IMR-90 (cell line): ENCODE measurements at regions not wholly inside any gene's neighbourhood (a gene's known extent, or its start where the extent isn't known, plus 50 kb on each side); places are given as distances from the start of the nearest gene placed in this dataset.

Experiments
- ATAC-seq: fragments of 200-7000 bp; cut with Tn5 transposase; 2 replicates; pipeline ENCODE4 v1.9.1; 2020; ENCODE audit warnings: low read depth, mild to moderate bottlenecking, moderate library complexity
- BruUV-seq: library from RNA; stranded (reverse); fragments of 400-500 nt; replicated peaks from 2 replicates; lab custom pipeline; 2021; lab: Mats Ljungman, UMichigan
- CTCF ChIA-PET: fragments of 300-600 bp; formaldehyde crosslinking; extraction: SDS; loops from one replicate; lab custom pipeline; 2021; ENCODE audit warnings: antibody characterized with exemption; lab: Yijun Ruan, JAX
- POLR2A ChIA-PET: fragments of 300-600 bp; sonication (Branson Sonifier 250); formaldehyde crosslinking; loops from one replicate; lab custom pipeline; 2022; ENCODE audit warnings: antibody characterized with exemption; ENCODE audit not compliant: unreplicated experiment; lab: Charles Lee
- DNase-seq: peaks from one replicate; pipeline ENCODE4 v3.0.0; 2013
- H2AFZ ChIP-seq: replicated peaks from 2 replicates; pipeline ENCODE3; 2013; ENCODE audit warnings: low read length, mild to moderate bottlenecking; ENCODE audit not compliant: poor library complexity
- H2AK5ac ChIP-seq: 2 replicates; pipeline ENCODE4 v1.6.1; 2013; ENCODE audit warnings: low read depth, low read length, inconsistent platforms
- H2AK9ac ChIP-seq: replicated peaks from 2 replicates; pipeline ENCODE3; 2013; ENCODE audit warnings: mild to moderate bottlenecking, low read depth, low read length, moderate library complexity; ENCODE audit not compliant: poor library complexity
- H2BK120ac ChIP-seq: 2 replicates; pipeline ENCODE4 v1.6.1; 2013; ENCODE audit warnings: low read depth, low read length, inconsistent platforms
- H2BK15ac ChIP-seq: 3 replicates; pipeline ENCODE4 v1.6.1; 2013; ENCODE audit warnings: low read depth, low read length, inconsistent platforms
- H2BK20ac ChIP-seq: 2 replicates; pipeline ENCODE4 v1.6.1; 2013; ENCODE audit warnings: low read depth, mild to moderate bottlenecking, inconsistent platforms, low read length, moderate library complexity
- H2BK5ac ChIP-seq: 2 replicates; pipeline ENCODE4 v1.6.1; 2013; ENCODE audit warnings: mild to moderate bottlenecking, low read depth, low read length, inconsistent platforms; ENCODE audit not compliant: poor library complexity, severe bottlenecking
- H3K14ac ChIP-seq: replicated peaks from 2 replicates; pipeline ENCODE4 v1.6.1; 2013; ENCODE audit warnings: low read depth, low read length, inconsistent platforms
- H3K18ac ChIP-seq: 2 replicates; pipeline ENCODE4 v1.6.1; 2013; ENCODE audit warnings: low read depth, low read length, control low read depth
- H3K23ac ChIP-seq: 2 replicates; pipeline ENCODE4 v1.6.1; 2013; ENCODE audit warnings: low read depth, low read length, inconsistent platforms
- H3K27ac ChIP-seq: 2 replicates; pipeline ENCODE4 v1.5.1; 2013; ENCODE audit warnings: mild to moderate bottlenecking, control low read depth, low read length; ENCODE audit not compliant: insufficient read depth
- H3K27me3 ChIP-seq: 2 replicates; pipeline ENCODE4 v1.6.1; 2013; ENCODE audit warnings: low read length; ENCODE audit not compliant: control insufficient read depth, insufficient read depth
- H3K36me3 ChIP-seq: 2 replicates; pipeline ENCODE4 v1.6.1; 2013; ENCODE audit warnings: low read length, mixed read lengths; ENCODE audit not compliant: control insufficient read depth, insufficient read depth
- H3K4ac ChIP-seq: 2 replicates; pipeline ENCODE4 v1.6.1; 2013; ENCODE audit warnings: low read depth, low read length, inconsistent platforms
- H3K4me1 ChIP-seq: 2 replicates; pipeline ENCODE4 v1.6.1; 2013; ENCODE audit warnings: low read length, mixed read lengths; ENCODE audit not compliant: control insufficient read depth, insufficient read depth
- H3K4me2 ChIP-seq: 2 replicates; pipeline ENCODE4 v1.6.1; 2013; ENCODE audit warnings: low read depth, mild to moderate bottlenecking, control low read depth, low read length, moderate library complexity
- H3K4me3 ChIP-seq: 2 replicates; pipeline ENCODE4 v1.5.1; 2013; ENCODE audit warnings: low read depth, mild to moderate bottlenecking, control low read depth, low read length, moderate library complexity; ENCODE audit not compliant: insufficient read depth
- H3K56ac ChIP-seq: 2 replicates; pipeline ENCODE4 v1.6.1; 2013; ENCODE audit warnings: low read length, inconsistent platforms; ENCODE audit not compliant: insufficient read depth; ENCODE audit errors: extremely low read depth
- H3K79me1 ChIP-seq, 2 experiments: 2 replicates each; pipeline ENCODE4 v1.6.1; 2013; ENCODE audit warnings: low read length in 2 of 2, inconsistent platforms in 1 of 2, low read depth in 1 of 2
- H3K9ac ChIP-seq: 2 replicates; pipeline ENCODE4 v1.6.1; 2013; ENCODE audit warnings: low read depth, low read length, control low read depth
- H3K9me1 ChIP-seq: 2 replicates; pipeline ENCODE4 v1.6.1; 2013; ENCODE audit warnings: low read length, inconsistent platforms; ENCODE audit not compliant: insufficient read depth
- H3K9me3 ChIP-seq: 2 replicates; pipeline ENCODE4 v1.6.1; 2013; ENCODE audit warnings: low read length; ENCODE audit not compliant: control insufficient read depth, insufficient read depth
- H4K20me1 ChIP-seq: 2 replicates; pipeline ENCODE4 v1.6.1; 2013; ENCODE audit warnings: low read length, inconsistent platforms; ENCODE audit not compliant: insufficient read depth
- H4K5ac ChIP-seq: 2 replicates; pipeline ENCODE4 v1.6.1; 2013; ENCODE audit warnings: mild to moderate bottlenecking, low read depth, low read length, control low read depth
- H4K8ac ChIP-seq, 2 experiments: 2 replicates each; pipeline ENCODE4 v1.6.1; 2013; ENCODE audit warnings: low read depth in 2 of 2, low read length in 2 of 2, control low read depth in 1 of 2, inconsistent platforms in 1 of 2
- H4K91ac ChIP-seq: 2 replicates; pipeline ENCODE4 v1.6.1; 2013; ENCODE audit warnings: low read depth, low read length, inconsistent platforms; ENCODE audit not compliant: insufficient read depth
- BHLHE40 ChIP-seq: fragments of 150-350 bp; IDR thresholded peaks from 2 replicates; pipeline ENCODE4 v1.6.1; 2016; ENCODE audit warnings: mild to moderate bottlenecking, low read depth, low read length
- CHD1 ChIP-seq: IDR thresholded peaks from 2 replicates; pipeline ENCODE4 v1.6.1; 2012; ENCODE audit warnings: low read depth, low read length, improper control_type of control experiment
- FOS ChIP-seq: fragments of 150-350 bp; IDR thresholded peaks from 2 replicates; pipeline ENCODE4 v1.6.1; 2016; ENCODE audit warnings: low read depth, low read length
- MAFK ChIP-seq: IDR thresholded peaks from 2 replicates; pipeline ENCODE4 v1.6.1; 2012; ENCODE audit warnings: low read depth, low read length, improper control_type of control experiment
- MXI1 ChIP-seq: IDR thresholded peaks from 2 replicates; pipeline ENCODE4 v1.6.1; 2012; ENCODE audit warnings: low read depth, mild to moderate bottlenecking, low read length, moderate library complexity, borderline replicate concordance
- NFE2L2 ChIP-seq: fragments of 150-350 bp; IDR thresholded peaks from 2 replicates; pipeline ENCODE4 v1.6.1; 2016; ENCODE audit warnings: low read depth, mild to moderate bottlenecking, low read length
- POLR2A ChIP-seq: IDR thresholded peaks from 2 replicates; pipeline ENCODE4 v1.6.1; 2012; ENCODE audit warnings: mild to moderate bottlenecking, low read depth, low read length
- RAD21 ChIP-seq: IDR thresholded peaks from 2 replicates; pipeline ENCODE4 v1.6.1; 2012; ENCODE audit warnings: low read length, improper control_type of control experiment
- RCOR1 ChIP-seq: IDR thresholded peaks from 2 replicates; pipeline ENCODE4 v1.6.1; 2012; ENCODE audit warnings: mild to moderate bottlenecking, low read length, improper control_type of control experiment; ENCODE audit not compliant: insufficient replicate concordance
- RFX5 ChIP-seq: IDR thresholded peaks from 2 replicates; pipeline ENCODE4 v1.8.0; 2012; ENCODE audit warnings: low read depth, mild to moderate bottlenecking, low read length, moderate library complexity
- SMC3 ChIP-seq: fragments of 150-350 bp; IDR thresholded peaks from 2 replicates; pipeline ENCODE4 v1.6.1; 2016; ENCODE audit warnings: low read depth, mild to moderate bottlenecking, antibody characterized with exemption, low read length, moderate library complexity
- whole genome bisulfite sequencing, 2 experiments: methylation state at CpG; one replicate each; pipeline versions ENCODE4 v1.1.5 to v1.1.7; 2013; ENCODE audit warnings: missing lambda C conversion rate in 2 of 2; ENCODE audit not compliant: insufficient read length in 1 of 2; ENCODE audit errors: extremely low coverage in 2 of 2; 5-methylcytosine and 5-hydroxymethylcytosine counted together
- dilution Hi-C: fragments of 300-500 bp; cut with HindIII; formaldehyde crosslinking; loops from one replicate; pipeline ENCODE4 v1.14.3; 2018; ENCODE audit warnings: low sequenced_read_pairs; ENCODE audit not compliant: unreplicated experiment
- in situ Hi-C: fragments of 300-500 bp; cut with MboI; formaldehyde crosslinking; loops from 3 replicates; pipeline ENCODE4 v1.14.3; 2019; ENCODE audit warnings: low sequenced_read_pairs, inconsistent platforms, mixed read lengths
- intact Hi-C: fragments of 100-400 bp; cut with micrococcal nuclease; formaldehyde crosslinking; loops from 2 replicates; pipeline ENCODE4 v1.10.0; 2022
- TF ChIP-seq, protein P1 (sequence below): fragments of 150-350 bp; IDR thresholded peaks from 2 replicates; pipeline ENCODE4 v1.6.1; 2017; ENCODE audit warnings: mild to moderate bottlenecking, antibody characterized with exemption, low read length, low read depth
- TF ChIP-seq, protein P2 (sequence below): conservative IDR thresholded peaks from 2 replicates; pipeline ENCODE4 v1.5.1; 2012; ENCODE audit warnings: mild to moderate bottlenecking, low read depth, low read length, improper control_type of control experiment
- TF ChIP-seq, protein P3 (sequence below): fragments of 150-350 bp; IDR thresholded peaks from 2 replicates; pipeline ENCODE4 v1.6.1; 2016; ENCODE audit warnings: low read depth, mild to moderate bottlenecking, low read length, moderate library complexity, borderline replicate concordance

DNA sequence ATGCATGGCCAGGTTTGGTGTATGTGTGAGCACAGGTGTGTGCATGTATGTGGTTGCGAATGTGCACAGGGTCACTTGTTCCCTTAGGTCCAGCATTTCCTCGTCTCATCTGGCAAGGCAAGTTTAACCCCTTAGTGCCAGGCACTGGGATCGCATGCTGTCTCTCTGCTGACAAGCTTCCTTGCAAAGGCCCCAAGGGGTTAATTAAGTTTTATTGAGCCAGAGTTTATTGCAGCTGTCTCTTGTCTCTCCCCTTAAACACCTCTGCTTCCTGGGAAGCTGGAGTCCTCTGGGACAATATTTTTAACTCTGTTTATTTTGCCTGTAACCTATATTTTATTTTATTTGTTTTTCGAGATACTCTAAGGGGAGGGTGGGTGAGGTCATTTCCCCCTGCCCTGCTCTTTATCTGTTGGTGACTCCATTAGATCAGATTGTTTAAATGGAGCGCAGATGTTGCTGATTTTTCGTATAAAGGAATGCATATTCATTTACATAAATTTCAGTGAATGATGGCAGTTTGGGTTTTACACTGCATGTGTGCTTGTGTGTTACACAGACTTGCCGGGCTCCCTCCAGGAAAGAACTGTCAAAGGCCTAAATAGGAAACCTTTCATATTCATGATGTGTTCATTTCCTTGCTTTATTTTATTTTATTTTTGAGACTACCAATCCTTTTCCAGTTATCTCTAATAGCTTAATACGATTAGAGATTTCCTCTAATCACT lies 99.7 kb downstream of the CBLN1 start:
- intact Hi-C loops, result no loop called here
- no peaks in the 10 kb centered on the region for H3K9me3 ChIP-seq
- ChIA-PET CTCF (no interaction called here), POLR2A (interaction anchor here (0.5 kb wide), 1 partner anchor 345 kb away, joined by 3 read pairs; no protein-coding TSS in a partner anchor)
- H3K4me1 ChIP-seq, result no peaks in the 10 kb centered on the region
- H4K20me1 ChIP-seq, result no peaks in the 10 kb centered on the region
- no peaks in the 10 kb centered on the region for H3K27me3 ChIP-seq
- no peak overlapping the region for H2AK9ac ChIP-seq
- no peak overlapping the region for H2AK5ac ChIP-seq
- H3K9ac ChIP-seq, result no peak overlapping the region
- no peaks in the 10 kb centered on the region for H3K36me3 ChIP-seq
- H2AFZ ChIP-seq, result no peak overlapping the region
- no peak overlapping the region for H3K4ac ChIP-seq
- no peaks in the 10 kb centered on the region for H3K79me1 ChIP-seq
- no peak overlapping the region for H3K4me2 ChIP-seq
- H3K56ac ChIP-seq, result no peak overlapping the region
- in situ Hi-C loops, result no loop called here
- no peak for ATAC-seq
- H4K91ac ChIP-seq, result no peak overlapping the region
- H4K5ac ChIP-seq, result no peak overlapping the region
- no peaks in the 10 kb centered on the region for H3K9me1 ChIP-seq
- H2BK120ac ChIP-seq, result no peak overlapping the region
- no peak overlapping the region for H3K27ac ChIP-seq
- no peak for DNase-seq
- WGBS, 2 experiments, result 10% methylated on average over 2 of the region's 8 CpGs; no CpG with 5 or more reads in 1 of the 2 experiments
- no peak overlapping the region for H2BK20ac ChIP-seq
- no peak overlapping the region for H3K14ac ChIP-seq
- no peak overlapping the region for H3K23ac ChIP-seq
- no peak overlapping the region for H2BK15ac ChIP-seq
- BruUV-seq, result no TSS peak
- dilution Hi-C loops, result no loop called here
- TF ChIP-seq, protein P1, sequence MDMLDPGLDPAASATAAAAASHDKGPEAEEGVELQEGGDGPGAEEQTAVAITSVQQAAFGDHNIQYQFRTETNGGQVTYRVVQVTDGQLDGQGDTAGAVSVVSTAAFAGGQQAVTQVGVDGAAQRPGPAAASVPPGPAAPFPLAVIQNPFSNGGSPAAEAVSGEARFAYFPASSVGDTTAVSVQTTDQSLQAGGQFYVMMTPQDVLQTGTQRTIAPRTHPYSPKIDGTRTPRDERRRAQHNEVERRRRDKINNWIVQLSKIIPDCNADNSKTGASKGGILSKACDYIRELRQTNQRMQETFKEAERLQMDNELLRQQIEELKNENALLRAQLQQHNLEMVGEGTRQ, result no peak
- TF ChIP-seq MXI1 (no peak), CHD1 (no peak), RCOR1 (no peak), MAFK (no peak), SMC3 (no peak), RFX5 (no peak), RAD21 (no peak), NFE2L2 (no peak), POLR2A (no peak), BHLHE40 (no peak), FOS (no peak)
- TF ChIP-seq, protein P2, sequence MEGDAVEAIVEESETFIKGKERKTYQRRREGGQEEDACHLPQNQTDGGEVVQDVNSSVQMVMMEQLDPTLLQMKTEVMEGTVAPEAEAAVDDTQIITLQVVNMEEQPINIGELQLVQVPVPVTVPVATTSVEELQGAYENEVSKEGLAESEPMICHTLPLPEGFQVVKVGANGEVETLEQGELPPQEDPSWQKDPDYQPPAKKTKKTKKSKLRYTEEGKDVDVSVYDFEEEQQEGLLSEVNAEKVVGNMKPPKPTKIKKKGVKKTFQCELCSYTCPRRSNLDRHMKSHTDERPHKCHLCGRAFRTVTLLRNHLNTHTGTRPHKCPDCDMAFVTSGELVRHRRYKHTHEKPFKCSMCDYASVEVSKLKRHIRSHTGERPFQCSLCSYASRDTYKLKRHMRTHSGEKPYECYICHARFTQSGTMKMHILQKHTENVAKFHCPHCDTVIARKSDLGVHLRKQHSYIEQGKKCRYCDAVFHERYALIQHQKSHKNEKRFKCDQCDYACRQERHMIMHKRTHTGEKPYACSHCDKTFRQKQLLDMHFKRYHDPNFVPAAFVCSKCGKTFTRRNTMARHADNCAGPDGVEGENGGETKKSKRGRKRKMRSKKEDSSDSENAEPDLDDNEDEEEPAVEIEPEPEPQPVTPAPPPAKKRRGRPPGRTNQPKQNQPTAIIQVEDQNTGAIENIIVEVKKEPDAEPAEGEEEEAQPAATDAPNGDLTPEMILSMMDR, result no peak
- TF ChIP-seq, protein P3, sequence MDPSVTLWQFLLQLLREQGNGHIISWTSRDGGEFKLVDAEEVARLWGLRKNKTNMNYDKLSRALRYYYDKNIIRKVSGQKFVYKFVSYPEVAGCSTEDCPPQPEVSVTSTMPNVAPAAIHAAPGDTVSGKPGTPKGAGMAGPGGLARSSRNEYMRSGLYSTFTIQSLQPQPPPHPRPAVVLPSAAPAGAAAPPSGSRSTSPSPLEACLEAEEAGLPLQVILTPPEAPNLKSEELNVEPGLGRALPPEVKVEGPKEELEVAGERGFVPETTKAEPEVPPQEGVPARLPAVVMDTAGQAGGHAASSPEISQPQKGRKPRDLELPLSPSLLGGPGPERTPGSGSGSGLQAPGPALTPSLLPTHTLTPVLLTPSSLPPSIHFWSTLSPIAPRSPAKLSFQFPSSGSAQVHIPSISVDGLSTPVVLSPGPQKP, result no peak
- H3K18ac ChIP-seq, result no peak overlapping the region
- H2BK5ac ChIP-seq, result no peak overlapping the region
- H4K8ac ChIP-seq, result no peak overlapping the region
- no peak overlapping the region for H3K4me3 ChIP-seq
